ENCODE measurements at regions not wholly inside any gene's neighbourhood (a gene's known extent, or its start where the extent isn't known, plus 50 kb on each side); places are given as distances from the start of the nearest gene placed in this dataset.

DNA sequence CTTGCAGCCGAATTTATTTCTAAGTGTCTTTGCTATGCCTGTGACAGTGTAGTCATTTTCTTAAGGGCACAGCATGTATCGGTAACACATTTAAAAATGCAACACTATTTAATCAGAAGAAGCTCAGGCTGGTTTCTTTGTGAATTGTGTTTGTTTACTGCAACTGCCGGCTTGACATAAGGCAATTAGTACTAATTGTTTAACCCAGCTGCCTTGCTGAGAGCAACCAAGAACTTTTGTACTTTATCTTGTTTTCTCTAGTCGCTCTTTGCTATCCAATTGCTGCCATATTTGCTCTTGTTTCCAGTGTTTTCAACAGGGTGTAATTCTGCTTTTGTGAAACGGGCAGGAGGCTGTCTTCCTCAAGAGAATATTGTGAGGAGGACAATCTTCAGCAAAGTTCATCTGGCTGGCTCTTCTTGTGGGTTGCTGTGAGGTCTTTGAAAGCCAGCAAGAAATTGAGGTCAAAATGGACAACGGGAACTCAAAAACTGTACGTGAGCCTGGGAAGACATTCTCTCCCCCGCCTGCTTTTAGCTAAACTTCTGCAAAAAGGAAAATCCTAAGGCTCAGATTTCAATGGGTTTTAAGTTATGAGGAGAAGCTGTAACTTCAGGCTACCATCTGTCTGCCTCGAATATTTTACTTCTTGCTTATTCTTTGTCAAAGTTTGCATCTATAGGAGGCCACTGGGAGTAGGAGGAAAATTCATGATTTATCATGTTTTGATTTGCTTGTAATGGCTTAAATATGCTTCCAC, 75.8 kb upstream of the TSHZ3 start:
- TF ChIP-seq EZH2 (IDR thresholded peaks at IDR 0.05; ENCODE audit: insufficient read depth, low read length) (no peak), CTCF (IDR thresholded peaks at IDR 0.05; ENCODE audit: insufficient read depth, low read depth, low read length) (no peak)

All from astrocyte (in vitro differentiated cells and primary cell).